ENCODE measurements at regions not wholly inside any gene's neighbourhood (a gene's known extent, or its start where the extent isn't known, plus 50 kb on each side); places are given as distances from the start of the nearest gene placed in this dataset.

DNA sequence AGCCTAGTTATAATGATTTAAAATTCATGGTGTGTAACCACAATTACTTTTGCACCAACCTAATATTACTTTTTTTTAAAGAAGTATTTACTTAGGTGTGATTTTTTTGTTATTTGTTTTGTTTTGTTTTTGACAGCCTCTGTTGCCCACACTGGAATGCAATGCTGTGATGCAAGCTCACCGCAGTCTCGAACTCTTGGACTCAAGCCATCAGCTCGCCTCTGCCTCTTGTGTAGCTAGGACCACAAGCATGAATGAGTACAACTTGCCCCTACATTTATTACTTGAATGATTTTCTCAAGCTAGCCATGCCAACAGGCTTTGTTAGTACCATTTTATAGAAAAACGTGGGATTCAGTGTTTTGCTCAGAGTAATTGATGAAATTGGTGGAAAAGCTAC is 488.8 kb upstream of the CPEB2 start:
- DNase-seq (ENCODE audit: low spot score): no peak
- no peak for TF ChIP-seq CTCF (IDR thresholded peaks at IDR 0.05; ENCODE audit: extremely low read depth, missing control alignments)

- DNase-seq (ENCODE audit: low spot score): no peak
- TF ChIP-seq CTCF (IDR thresholded peaks at IDR 0.05; ENCODE audit: extremely low read depth, missing control alignments): no peak
These were observed 486.7 kb upstream of the CPEB2 start for GRCh38 chr4:14515556-14515955.

DNA sequence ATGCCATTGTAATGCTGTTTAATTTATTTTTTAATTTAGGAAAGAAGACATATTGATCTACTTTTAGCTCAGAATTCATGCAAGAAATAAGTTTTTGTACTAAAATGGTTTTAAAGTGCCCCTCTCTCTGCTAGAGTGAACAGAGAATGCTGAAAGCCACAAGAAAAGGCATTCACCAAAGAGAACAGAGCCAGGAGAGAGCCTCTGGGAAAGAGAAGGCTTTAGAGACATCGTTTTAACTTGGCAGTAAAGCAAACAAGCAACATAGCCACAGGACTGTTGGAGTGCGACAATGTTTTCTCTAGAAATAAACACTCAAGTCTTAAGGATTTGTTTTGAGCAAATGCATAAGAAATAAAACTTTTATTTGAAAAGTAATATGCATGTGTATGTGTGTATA is 484.1 kb upstream of the CPEB2 start:
- DNase-seq (ENCODE audit: low spot score): no peak
- no peak for TF ChIP-seq CTCF (IDR thresholded peaks at IDR 0.05; ENCODE audit: extremely low read depth, missing control alignments)

DNA sequence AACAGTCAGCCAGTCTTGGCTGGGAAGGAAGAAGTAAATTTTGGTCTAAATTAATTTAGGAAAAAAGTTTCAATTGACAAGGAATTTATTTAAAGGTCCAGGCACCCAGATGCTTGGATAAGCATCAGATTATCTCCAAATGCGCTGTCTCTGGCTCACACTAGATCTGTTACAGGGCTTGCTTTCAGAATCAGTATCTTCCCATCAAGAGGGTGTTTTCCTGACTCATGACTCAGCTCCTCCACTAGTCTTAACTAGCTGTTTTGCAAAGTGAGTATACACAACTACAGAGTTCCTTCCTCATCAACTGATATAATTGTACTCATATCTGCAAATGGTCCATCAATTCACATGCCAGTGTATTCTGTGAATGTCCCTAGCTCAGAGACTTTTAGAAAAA is 482.1 kb upstream of the CPEB2 start:
- TF ChIP-seq CTCF (IDR thresholded peaks at IDR 0.05; ENCODE audit: extremely low read depth, missing control alignments): no peak
- no peak for DNase-seq (ENCODE audit: low spot score)

GRCh38 chr4:14524276-14524675 is 478.0 kb upstream of the CPEB2 start:
- TF ChIP-seq CTCF (IDR thresholded peaks at IDR 0.05; ENCODE audit: extremely low read depth, missing control alignments): no peak
- DNase-seq (ENCODE audit: low spot score): no peak

DNA sequence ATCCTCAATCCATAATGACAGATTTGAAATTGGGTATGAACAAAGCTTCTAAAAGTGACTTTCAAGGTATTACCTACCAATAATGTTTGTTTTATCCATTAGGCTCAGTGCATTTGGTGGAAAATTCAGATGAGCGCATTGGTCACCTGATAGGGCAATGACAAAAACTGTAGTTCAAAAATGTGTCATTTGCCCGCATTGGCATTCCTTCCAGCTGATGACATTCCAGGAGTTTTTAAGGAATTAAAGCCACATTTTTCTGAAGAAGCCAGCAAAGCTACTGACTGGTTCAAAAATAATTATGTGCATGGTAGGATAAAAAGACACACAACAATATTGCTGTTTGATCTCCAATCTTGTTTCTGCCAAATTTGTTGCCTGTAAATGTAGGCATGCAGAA is 473.4 kb upstream of the CPEB2 start:
- no peak for DNase-seq (ENCODE audit: low spot score)

GRCh38 chr4:14529653-14530052 is 472.6 kb upstream of the CPEB2 start:
- DNase-seq (ENCODE audit: low spot score): no peak
- no peak for TF ChIP-seq CTCF (IDR thresholded peaks at IDR 0.05; ENCODE audit: extremely low read depth, missing control alignments)

More for the DNA sequence above, 473.4 kb upstream of the CPEB2 start:
- no peak for TF ChIP-seq CTCF (IDR thresholded peaks at IDR 0.05; ENCODE audit: extremely low read depth, missing control alignments)

Data from GM20000 (cell line).